ENCODE measurements at regions not wholly inside any gene's neighbourhood (a gene's known extent, or its start where the extent isn't known, plus 50 kb on each side); places are given as distances from the start of the nearest gene placed in this dataset.
"Not testable (repeated sequence)": the region's sequence is repeated elsewhere in the genome, so short reads cannot be mapped to it uniquely, and the experiment has no call there.

GRCh38 chrX:1836683-1837082 lies 221.8 kb downstream of the ASMT start:
- Histone ChIP-seq H3K9me2 (replicated peaks; ENCODE audit: insufficient read depth, low read length) (no peaks in the 10 kb centered on the region), H3K9ac (ENCODE audit: low read length) (no peak overlapping the region), H3K4me2 (ENCODE audit: low read depth, low read length, poor library complexity, severe bottlenecking) (no peak overlapping the region), H2AFZ (ENCODE audit: low read length) (no peak overlapping the region), H3K36me3 (ENCODE audit: insufficient read depth, low read length) (no peaks in the 10 kb centered on the region), H3K27me3 (ENCODE audit: low read length) (no peaks in the 10 kb centered on the region), H3K79me2 (ENCODE audit: low read length) (no peaks in the 10 kb centered on the region), H3K9me3 (ENCODE audit: low read length) (no peaks in the 10 kb centered on the region), H4K20me1 (ENCODE audit: insufficient read depth, low read depth, low read length) (no peaks in the 10 kb centered on the region), H3K27ac (ENCODE audit: low read length) (no peak overlapping the region), H3K4me1 (ENCODE audit: low read length) (no peaks in the 10 kb centered on the region), H3K4me3 (ENCODE audit: low read length) (no peak overlapping the region)
- no peak for DNase-seq

- no peak overlapping the region for H2AFZ ChIP-seq (ENCODE audit: low read length)
- no peaks in the 10 kb centered on the region for H3K4me1 ChIP-seq (ENCODE audit: low read length)
- no peak overlapping the region for H3K9ac ChIP-seq (ENCODE audit: low read length)
- H3K27ac ChIP-seq (ENCODE audit: low read length): no peak overlapping the region
- no peak overlapping the region for H3K4me2 ChIP-seq (ENCODE audit: low read depth, low read length, poor library complexity, severe bottlenecking)
- H4K20me1 ChIP-seq (ENCODE audit: insufficient read depth, low read depth, low read length): no peaks in the 10 kb centered on the region
- no peaks in the 10 kb centered on the region for H3K36me3 ChIP-seq (ENCODE audit: insufficient read depth, low read length)
- DNase-seq: no peak
- H3K4me3 ChIP-seq (ENCODE audit: low read length): no peak overlapping the region
- H3K79me2 ChIP-seq (ENCODE audit: low read length): no peaks in the 10 kb centered on the region
- no peaks in the 10 kb centered on the region for H3K27me3 ChIP-seq (ENCODE audit: low read length)
- no peaks in the 10 kb centered on the region for H3K9me2 ChIP-seq (replicated peaks; ENCODE audit: insufficient read depth, low read length)
- H3K9me3 ChIP-seq (ENCODE audit: low read length): no peaks in the 10 kb centered on the region
Observed at GRCh38 chrX:1841746-1842145, 226.9 kb downstream of the ASMT start.

- H3K79me2 ChIP-seq (ENCODE audit: low read length); H3K27ac ChIP-seq (ENCODE audit: low read length); H2AFZ ChIP-seq (ENCODE audit: low read length); H3K36me3 ChIP-seq (ENCODE audit: insufficient read depth, low read length); DNase-seq; H3K4me3 ChIP-seq (ENCODE audit: low read length); H3K4me2 ChIP-seq (ENCODE audit: low read depth, low read length, poor library complexity, severe bottlenecking); H4K20me1 ChIP-seq (ENCODE audit: insufficient read depth, low read depth, low read length); H3K9ac ChIP-seq (ENCODE audit: low read length); H3K4me1 ChIP-seq (ENCODE audit: low read length); H3K9me3 ChIP-seq (ENCODE audit: low read length); H3K27me3 ChIP-seq (ENCODE audit: low read length); H3K9me2 ChIP-seq (replicated peaks; ENCODE audit: insufficient read depth, low read length): not testable (repeated sequence)
Observed at GRCh38 chrX:1847000-1847399, 232.1 kb downstream of the ASMT start.

- not testable (repeated sequence) for H3K9ac ChIP-seq (ENCODE audit: low read length); DNase-seq; H3K27me3 ChIP-seq (ENCODE audit: low read length); H3K79me2 ChIP-seq (ENCODE audit: low read length); H3K36me3 ChIP-seq (ENCODE audit: insufficient read depth, low read length); H3K9me3 ChIP-seq (ENCODE audit: low read length); H3K4me1 ChIP-seq (ENCODE audit: low read length); H3K4me3 ChIP-seq (ENCODE audit: low read length); H3K27ac ChIP-seq (ENCODE audit: low read length); H3K9me2 ChIP-seq (replicated peaks; ENCODE audit: insufficient read depth, low read length); H4K20me1 ChIP-seq (ENCODE audit: insufficient read depth, low read depth, low read length); H2AFZ ChIP-seq (ENCODE audit: low read length); H3K4me2 ChIP-seq (ENCODE audit: low read depth, low read length, poor library complexity, severe bottlenecking)
Observed at GRCh38 chrX:1847790-1848189, 232.9 kb downstream of the ASMT start.

- Histone ChIP-seq H3K9me2 (replicated peaks; ENCODE audit: insufficient read depth, low read length) (no peaks in the 10 kb centered on the region), H3K9ac (ENCODE audit: low read length) (no peak overlapping the region), H3K27me3 (ENCODE audit: low read length) (no peaks in the 10 kb centered on the region), H3K4me1 (ENCODE audit: low read length) (no peaks in the 10 kb centered on the region), H3K27ac (ENCODE audit: low read length) (no peak overlapping the region), H3K79me2 (ENCODE audit: low read length) (no peaks in the 10 kb centered on the region), H2AFZ (ENCODE audit: low read length) (no peak overlapping the region), H3K36me3 (ENCODE audit: insufficient read depth, low read length) (no peaks in the 10 kb centered on the region), H4K20me1 (ENCODE audit: insufficient read depth, low read depth, low read length) (no peaks in the 10 kb centered on the region), H3K4me2 (ENCODE audit: low read depth, low read length, poor library complexity, severe bottlenecking) (no peak overlapping the region), H3K9me3 (ENCODE audit: low read length) (no peaks in the 10 kb centered on the region), H3K4me3 (ENCODE audit: low read length) (no peak overlapping the region)
- DNase-seq: no peak
Observed at GRCh38 chrX:1851527-1851926, 236.7 kb downstream of the ASMT start.

- Histone ChIP-seq H3K27ac (ENCODE audit: low read length) (no peak overlapping the region), H2AFZ (ENCODE audit: low read length) (no peak overlapping the region), H3K79me2 (ENCODE audit: low read length) (no peaks in the 10 kb centered on the region), H3K4me1 (ENCODE audit: low read length) (no peaks in the 10 kb centered on the region), H3K36me3 (ENCODE audit: insufficient read depth, low read length) (no peaks in the 10 kb centered on the region), H3K4me3 (ENCODE audit: low read length) (no peak overlapping the region), H3K9me2 (replicated peaks; ENCODE audit: insufficient read depth, low read length) (no peaks in the 10 kb centered on the region), H3K9ac (ENCODE audit: low read length) (no peak overlapping the region), H4K20me1 (ENCODE audit: insufficient read depth, low read depth, low read length) (no peaks in the 10 kb centered on the region), H3K4me2 (ENCODE audit: low read depth, low read length, poor library complexity, severe bottlenecking) (no peak overlapping the region), H3K9me3 (ENCODE audit: low read length) (no peaks in the 10 kb centered on the region), H3K27me3 (ENCODE audit: low read length) (no peaks in the 10 kb centered on the region)
- DNase-seq: no peak
Observed at GRCh38 chrX:1852082-1852481, 237.2 kb downstream of the ASMT start.

- no peak for DNase-seq
- H2AFZ ChIP-seq (ENCODE audit: low read length): no peak overlapping the region
- no peaks in the 10 kb centered on the region for H4K20me1 ChIP-seq (ENCODE audit: insufficient read depth, low read depth, low read length)
- no peaks in the 10 kb centered on the region for H3K36me3 ChIP-seq (ENCODE audit: insufficient read depth, low read length)
- H3K79me2 ChIP-seq (ENCODE audit: low read length): no peaks in the 10 kb centered on the region
- H3K4me3 ChIP-seq (ENCODE audit: low read length): no peak overlapping the region
- no peak overlapping the region for H3K9ac ChIP-seq (ENCODE audit: low read length)
- H3K27ac ChIP-seq (ENCODE audit: low read length): no peak overlapping the region
- no peaks in the 10 kb centered on the region for H3K9me2 ChIP-seq (replicated peaks; ENCODE audit: insufficient read depth, low read length)
- H3K9me3 ChIP-seq (ENCODE audit: low read length): no peaks in the 10 kb centered on the region
- H3K4me2 ChIP-seq (ENCODE audit: low read depth, low read length, poor library complexity, severe bottlenecking): no peak overlapping the region
- H3K27me3 ChIP-seq (ENCODE audit: low read length): no peaks in the 10 kb centered on the region
- no peaks in the 10 kb centered on the region for H3K4me1 ChIP-seq (ENCODE audit: low read length)
Observed at GRCh38 chrX:1853447-1853846, 238.6 kb downstream of the ASMT start.

- no peaks in the 10 kb centered on the region for H3K36me3 ChIP-seq (ENCODE audit: insufficient read depth, low read length)
- no peaks in the 10 kb centered on the region for H3K9me3 ChIP-seq (ENCODE audit: low read length)
- no peak overlapping the region for H2AFZ ChIP-seq (ENCODE audit: low read length)
- H3K27ac ChIP-seq (ENCODE audit: low read length): no peak overlapping the region
- no peak overlapping the region for H3K4me3 ChIP-seq (ENCODE audit: low read length)
- H3K27me3 ChIP-seq (ENCODE audit: low read length): no peaks in the 10 kb centered on the region
- H3K4me2 ChIP-seq (ENCODE audit: low read depth, low read length, poor library complexity, severe bottlenecking): no peak overlapping the region
- H3K79me2 ChIP-seq (ENCODE audit: low read length): no peaks in the 10 kb centered on the region
- H4K20me1 ChIP-seq (ENCODE audit: insufficient read depth, low read depth, low read length): no peaks in the 10 kb centered on the region
- H3K9me2 ChIP-seq (replicated peaks; ENCODE audit: insufficient read depth, low read length): no peaks in the 10 kb centered on the region
- DNase-seq: no peak
- no peak overlapping the region for H3K9ac ChIP-seq (ENCODE audit: low read length)
- H3K4me1 ChIP-seq (ENCODE audit: low read length): no peaks in the 10 kb centered on the region
Observed at GRCh38 chrX:1853916-1854315, 239.1 kb downstream of the ASMT start.

GRCh38 chrX:1854861-1855260 lies 240.0 kb downstream of the ASMT start:
- not testable (repeated sequence) for DNase-seq; H3K27ac ChIP-seq (ENCODE audit: low read length); H4K20me1 ChIP-seq (ENCODE audit: insufficient read depth, low read depth, low read length); H3K9me2 ChIP-seq (replicated peaks; ENCODE audit: insufficient read depth, low read length); H3K9ac ChIP-seq (ENCODE audit: low read length); H3K9me3 ChIP-seq (ENCODE audit: low read length); H3K4me2 ChIP-seq (ENCODE audit: low read depth, low read length, poor library complexity, severe bottlenecking); H3K27me3 ChIP-seq (ENCODE audit: low read length); H3K36me3 ChIP-seq (ENCODE audit: insufficient read depth, low read length); H2AFZ ChIP-seq (ENCODE audit: low read length); H3K79me2 ChIP-seq (ENCODE audit: low read length); H3K4me3 ChIP-seq (ENCODE audit: low read length); H3K4me1 ChIP-seq (ENCODE audit: low read length)

Data from Karpas-422 (cell line).